Muscle layer of duodenum (tissue), 2 donors: ENCODE measurements at regions not wholly inside any gene's neighbourhood (a gene's known extent, or its start where the extent isn't known, plus 50 kb on each side); places are given as distances from the start of the nearest gene placed in this dataset.

Experiments
- H3K27ac ChIP-seq: one replicate; pipeline ENCODE4 v1.7.0; 2013; ENCODE audit warnings: mild to moderate bottlenecking, low read length
- H3K27me3 ChIP-seq: one replicate; pipeline ENCODE4 v1.7.0; 2013; ENCODE audit warnings: low read depth, mild to moderate bottlenecking, control low read depth, low read length
- H3K36me3 ChIP-seq, 2 donors: one replicate each; pipeline ENCODE4 v1.7.0; 2013; ENCODE audit warnings: low read length in 2 of 2, control low read depth in 1 of 2, mild to moderate bottlenecking in 1 of 2; ENCODE audit not compliant: insufficient read depth in 2 of 2, control insufficient read depth in 1 of 2
- H3K4me1 ChIP-seq, 2 donors: one replicate each; pipeline ENCODE4 v1.7.0; 2013; ENCODE audit warnings: low read length in 2 of 2, mild to moderate bottlenecking in 2 of 2, control low read depth in 1 of 2, moderate library complexity in 1 of 2; ENCODE audit not compliant: insufficient read depth in 2 of 2, control insufficient read depth in 1 of 2
- H3K4me3 ChIP-seq, 2 donors: one replicate each; pipeline ENCODE4 v1.7.0; 2013; ENCODE audit warnings: low read length in 2 of 2, low read depth in 1 of 2, mild to moderate bottlenecking in 1 of 2
- H3K9me3 ChIP-seq, 2 donors: one replicate each; pipeline ENCODE4 v1.7.0; 2013; ENCODE audit warnings: low read length in 2 of 2, control low read depth in 1 of 2, mild to moderate bottlenecking in 1 of 2; ENCODE audit not compliant: control insufficient read depth in 1 of 2
- donor health status: healthy.

GRCh38 chr4:95959182-95959581 is 119.3 kb downstream of the PDHA2 start:
- no peaks in the 10 kb centered on the region for H3K4me1 ChIP-seq

GRCh38 chr4:95959633-95960032 is 119.7 kb downstream of the PDHA2 start:
- Histone ChIP-seq H3K27me3 (no peaks in the 10 kb centered on the region), H3K36me3 (no peaks in the 10 kb centered on the region), H3K4me1 (no peaks in the 10 kb centered on the region), H3K27ac (no peak overlapping the region), H3K4me3 (no peak overlapping the region), H3K9me3 (no peaks in the 10 kb centered on the region)

More at GRCh38 chr4:95959182-95959581, 119.3 kb downstream of the PDHA2 start:
- Histone ChIP-seq H3K4me3 (no peak overlapping the region), H3K27ac (no peak overlapping the region), H3K9me3 (no peaks in the 10 kb centered on the region), H3K27me3 (no peaks in the 10 kb centered on the region), H3K36me3 (no peaks in the 10 kb centered on the region)

GRCh38 chr4:95963456-95963855 is 123.6 kb downstream of the PDHA2 start:
- Histone ChIP-seq H3K9me3 (no peaks in the 10 kb centered on the region), H3K4me1 (no peaks in the 10 kb centered on the region), H3K4me3 (no peak overlapping the region), H3K36me3 (no peaks in the 10 kb centered on the region), H3K27ac (no peak overlapping the region), H3K27me3 (no peaks in the 10 kb centered on the region)

DNA sequence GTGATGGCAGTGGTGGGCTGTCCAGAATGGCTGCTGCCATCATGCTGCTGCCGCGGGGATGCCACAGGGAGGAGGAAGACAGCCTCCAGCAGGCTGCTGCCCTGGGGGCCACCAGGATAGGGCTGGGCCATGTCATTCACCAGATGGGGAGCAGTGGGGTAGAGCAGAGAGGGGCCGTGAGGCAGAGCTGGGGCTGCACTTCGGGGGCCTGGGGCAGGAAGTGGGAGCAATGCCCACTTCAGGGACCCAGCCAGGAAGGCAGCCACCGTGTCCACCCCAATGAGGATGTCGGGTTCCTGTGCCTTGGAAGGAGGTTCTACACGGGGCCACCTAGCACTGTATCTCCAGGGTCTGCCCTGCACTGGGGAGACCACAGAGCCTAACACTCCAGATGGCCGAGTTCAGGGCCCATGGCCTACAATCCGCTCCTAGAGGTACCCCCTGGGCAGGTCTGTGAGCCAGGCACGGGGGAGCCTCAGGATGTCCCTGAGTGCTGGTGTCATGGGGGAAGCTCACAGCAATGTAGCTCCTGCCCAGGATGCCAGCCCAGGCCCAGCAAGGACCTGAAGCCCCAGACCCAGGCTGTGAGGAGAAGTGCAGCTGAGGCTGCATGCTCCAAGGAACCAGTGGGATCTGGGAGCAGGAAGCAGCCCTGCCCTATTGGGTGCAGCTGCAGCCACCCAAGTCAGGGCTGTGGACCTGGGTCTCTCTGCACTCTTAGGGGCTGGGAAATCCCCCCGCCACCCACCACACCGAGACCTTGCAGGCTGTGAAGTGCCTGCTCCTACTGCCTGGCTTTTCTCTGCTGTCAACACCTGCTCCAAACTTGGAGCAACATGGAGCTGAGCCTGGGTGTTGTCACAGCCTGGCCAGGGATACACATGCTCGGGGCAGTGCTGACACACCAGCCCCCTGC is 140.3 kb downstream of the PDHA2 start:
- Histone ChIP-seq H3K27me3 (no peaks in the 10 kb centered on the region), H3K36me3 (no peaks in the 10 kb centered on the region), H3K4me1 (no peaks in the 10 kb centered on the region), H3K9me3 (peaks cover 0 to 5% of the 10 kb centered on the region in 2 donors), H3K4me3 (no peak overlapping the region), H3K27ac (no peak overlapping the region)

DNA sequence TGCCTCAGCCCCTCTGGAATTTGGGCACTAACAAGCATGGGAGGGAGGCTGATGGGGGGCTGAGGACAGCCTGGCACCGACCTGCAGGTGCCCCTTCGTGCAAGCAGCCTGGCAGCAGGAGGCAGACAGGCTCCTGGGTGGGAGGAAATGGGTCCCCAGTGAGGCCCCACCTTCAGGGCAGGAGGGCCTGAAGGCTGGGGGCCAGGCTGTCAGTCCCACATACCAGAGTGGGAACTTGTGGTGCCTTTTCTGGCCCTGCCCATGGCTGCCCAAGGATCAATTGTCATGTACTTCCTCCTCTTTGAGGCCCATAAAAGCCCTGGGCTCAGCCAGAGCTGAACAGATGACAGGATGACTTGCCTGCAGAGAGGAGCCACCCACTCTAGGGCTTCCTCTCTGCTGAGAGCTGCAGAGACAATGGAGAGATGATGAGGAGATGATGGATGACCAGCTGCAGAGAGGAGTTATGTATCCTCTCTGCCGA is 141.0 kb downstream of the PDHA2 start:
- H3K36me3 ChIP-seq, result no peaks in the 10 kb centered on the region
- H3K27me3 ChIP-seq, result no peaks in the 10 kb centered on the region
- no peak overlapping the region for H3K27ac ChIP-seq
- H3K4me1 ChIP-seq, result no peaks in the 10 kb centered on the region
- H3K9me3 ChIP-seq, result peaks cover 0 to 5% of the 10 kb centered on the region in 2 donors
- H3K4me3 ChIP-seq, result no peak overlapping the region

DNA sequence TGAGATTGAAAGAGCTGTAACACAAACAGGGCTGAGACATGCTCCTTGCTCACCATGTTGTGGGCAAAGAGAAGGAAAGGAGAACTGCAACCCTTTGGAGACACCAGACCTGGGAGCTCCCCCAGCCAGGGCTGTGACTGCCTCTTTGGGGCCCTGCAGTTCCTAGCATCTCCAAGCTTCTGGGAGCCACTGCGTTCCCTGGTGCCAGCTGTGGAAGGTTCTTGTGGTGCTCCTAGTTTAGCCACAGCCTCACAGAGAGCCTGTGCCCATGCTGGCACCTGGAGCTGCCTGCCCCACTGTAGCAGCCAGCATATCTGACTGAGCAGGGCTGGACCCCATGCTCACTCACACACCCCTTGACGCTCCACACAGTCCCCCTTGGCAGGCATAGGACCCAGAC is 141.7 kb downstream of the PDHA2 start:
- Histone ChIP-seq H3K27ac (no peak overlapping the region), H3K36me3 (no peaks in the 10 kb centered on the region), H3K27me3 (no peaks in the 10 kb centered on the region), H3K4me3 (no peak overlapping the region), H3K4me1 (no peaks in the 10 kb centered on the region), H3K9me3 (peaks cover 0 to 5% of the 10 kb centered on the region in 2 donors)

GRCh38 chr4:95982516-95982915 is 142.6 kb downstream of the PDHA2 start:
- H3K4me3 ChIP-seq, result no peak overlapping the region
- no peak overlapping the region for H3K27ac ChIP-seq
- no peaks in the 10 kb centered on the region for H3K36me3 ChIP-seq
- H3K27me3 ChIP-seq, result no peaks in the 10 kb centered on the region
- H3K9me3 ChIP-seq, result peaks cover 0 to 5% of the 10 kb centered on the region in 2 donors
- no peaks in the 10 kb centered on the region for H3K4me1 ChIP-seq

DNA sequence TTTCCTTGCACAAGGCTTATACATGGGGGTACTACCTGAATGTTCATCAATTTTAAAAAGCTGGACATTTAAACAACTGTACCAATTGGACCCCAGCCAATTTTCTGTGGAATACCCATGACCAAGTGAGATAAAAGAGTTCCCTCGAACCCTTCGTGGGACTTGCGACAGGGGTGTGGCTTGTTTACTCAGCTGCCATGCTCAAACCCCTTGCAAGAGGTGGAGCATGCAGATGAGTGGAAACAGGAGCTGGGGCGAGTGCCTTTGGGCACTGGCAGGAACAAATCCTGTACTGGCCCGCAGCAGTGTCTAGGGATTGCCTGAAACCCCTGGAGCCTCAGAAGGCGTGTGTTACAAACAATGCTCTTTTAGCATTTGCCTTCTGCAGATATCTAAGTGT is 144.2 kb downstream of the PDHA2 start:
- peaks cover 0 to 5% of the 10 kb centered on the region in 2 donors for H3K9me3 ChIP-seq
- no peak overlapping the region for H3K27ac ChIP-seq
- no peaks in the 10 kb centered on the region for H3K36me3 ChIP-seq
- no peaks in the 10 kb centered on the region for H3K27me3 ChIP-seq
- H3K4me3 ChIP-seq, result no peak overlapping the region
- no peaks in the 10 kb centered on the region for H3K4me1 ChIP-seq

DNA sequence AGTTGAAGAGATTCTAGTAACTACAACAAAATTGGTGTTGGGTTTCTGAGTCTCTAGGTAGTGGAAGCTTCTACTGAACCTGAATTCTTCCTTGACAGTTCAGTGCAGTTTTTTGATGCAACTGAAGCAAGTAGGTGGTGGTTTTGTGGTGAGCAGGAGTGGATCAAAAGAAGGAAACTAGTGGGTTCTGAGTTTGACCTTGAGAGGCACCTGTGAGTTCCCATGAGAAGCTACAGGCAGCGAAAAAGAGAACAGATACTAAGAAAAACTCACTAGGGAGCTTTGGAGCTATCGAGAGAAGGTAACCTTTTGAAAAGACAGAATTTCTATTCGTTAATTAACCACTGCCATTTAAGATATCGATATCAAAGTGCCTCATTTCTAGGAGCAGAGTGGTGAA is 145.2 kb downstream of the PDHA2 start:
- H3K27me3 ChIP-seq, result no peaks in the 10 kb centered on the region
- H3K9me3 ChIP-seq, result peaks cover 0 to 5% of the 10 kb centered on the region in 2 donors
- H3K27ac ChIP-seq, result no peak overlapping the region
- H3K4me3 ChIP-seq, result no peak overlapping the region
- no peaks in the 10 kb centered on the region for H3K4me1 ChIP-seq
- no peaks in the 10 kb centered on the region for H3K36me3 ChIP-seq

GRCh38 chr4:95985791-95986550 is 146.1 kb downstream of the PDHA2 start:
- no peaks in the 10 kb centered on the region for H3K4me1 ChIP-seq
- no peak overlapping the region for H3K27ac ChIP-seq
- no peaks in the 10 kb centered on the region for H3K27me3 ChIP-seq
- peaks cover 0 to 2% of the 10 kb centered on the region in 2 donors for H3K9me3 ChIP-seq
- no peaks in the 10 kb centered on the region for H3K36me3 ChIP-seq
- H3K4me3 ChIP-seq, result no peak overlapping the region

DNA sequence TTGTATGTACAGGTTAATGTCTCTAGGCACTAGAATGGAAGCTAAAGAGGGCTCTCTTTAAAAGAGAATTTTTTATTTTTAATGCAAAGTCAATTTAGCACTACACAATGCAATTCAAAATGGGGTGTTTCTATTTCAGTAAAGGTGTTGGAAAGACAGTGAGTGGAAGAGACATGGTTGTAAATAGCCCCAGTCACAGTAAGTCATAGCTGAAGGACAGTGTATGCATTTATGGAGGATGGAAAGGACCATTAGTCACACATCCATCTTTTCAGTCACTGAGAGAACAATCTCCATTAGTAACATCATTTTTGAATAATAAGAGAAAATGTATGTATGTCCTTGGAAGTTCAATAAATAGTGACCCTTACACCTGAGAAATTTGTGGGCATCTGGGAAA is 148.0 kb downstream of the PDHA2 start:
- H3K36me3 ChIP-seq, result no peaks in the 10 kb centered on the region
- no peak overlapping the region for H3K27ac ChIP-seq
- no peaks in the 10 kb centered on the region for H3K9me3 ChIP-seq
- no peaks in the 10 kb centered on the region for H3K4me1 ChIP-seq
- H3K4me3 ChIP-seq, result no peak overlapping the region
- no peaks in the 10 kb centered on the region for H3K27me3 ChIP-seq
